NB4 (cell line): ENCODE measurements at regions not wholly inside any gene's neighbourhood (a gene's known extent, or its start where the extent isn't known, plus 50 kb on each side); places are given as distances from the start of the nearest gene placed in this dataset.

Experiments used
- CTCF ChIP-seq: IDR thresholded peaks from one replicate; pipeline ENCODE4 v1.5.1; 2012; ENCODE audit warnings: low read depth, low read length
- POLR2A ChIP-seq: IDR thresholded peaks from 2 replicates; pipeline ENCODE4 v1.6.1; 2011; ENCODE audit warnings: mild to moderate bottlenecking; ENCODE audit not compliant: insufficient read length; ENCODE audit errors: extremely low read depth

DNA sequence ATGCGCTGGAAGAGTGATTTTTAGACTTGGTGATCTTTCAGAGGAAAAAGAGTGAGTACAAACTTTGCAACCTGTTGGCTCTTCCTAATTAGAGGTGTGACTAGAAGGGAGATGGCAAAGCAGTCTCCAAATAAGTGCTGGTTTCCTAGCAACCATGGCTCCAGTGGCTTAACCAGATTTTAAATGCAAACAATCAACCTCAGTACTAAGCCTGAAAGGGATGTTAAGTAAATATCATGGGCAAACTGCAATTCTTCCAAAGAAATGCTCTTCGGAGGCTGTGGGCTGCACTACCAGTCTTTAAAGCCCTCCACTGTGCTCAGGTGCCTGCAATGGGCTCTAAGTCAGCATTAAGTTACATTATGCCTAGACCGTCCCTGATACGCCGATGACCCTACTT, 678.1 kb upstream of the CCDC54 start:
- no peak for TF ChIP-seq CTCF
- no peak for TF ChIP-seq POLR2A
